ENCODE measurements at regions not wholly inside any gene's neighbourhood (a gene's known extent, or its start where the extent isn't known, plus 50 kb on each side); places are given as distances from the start of the nearest gene placed in this dataset.

DNA sequence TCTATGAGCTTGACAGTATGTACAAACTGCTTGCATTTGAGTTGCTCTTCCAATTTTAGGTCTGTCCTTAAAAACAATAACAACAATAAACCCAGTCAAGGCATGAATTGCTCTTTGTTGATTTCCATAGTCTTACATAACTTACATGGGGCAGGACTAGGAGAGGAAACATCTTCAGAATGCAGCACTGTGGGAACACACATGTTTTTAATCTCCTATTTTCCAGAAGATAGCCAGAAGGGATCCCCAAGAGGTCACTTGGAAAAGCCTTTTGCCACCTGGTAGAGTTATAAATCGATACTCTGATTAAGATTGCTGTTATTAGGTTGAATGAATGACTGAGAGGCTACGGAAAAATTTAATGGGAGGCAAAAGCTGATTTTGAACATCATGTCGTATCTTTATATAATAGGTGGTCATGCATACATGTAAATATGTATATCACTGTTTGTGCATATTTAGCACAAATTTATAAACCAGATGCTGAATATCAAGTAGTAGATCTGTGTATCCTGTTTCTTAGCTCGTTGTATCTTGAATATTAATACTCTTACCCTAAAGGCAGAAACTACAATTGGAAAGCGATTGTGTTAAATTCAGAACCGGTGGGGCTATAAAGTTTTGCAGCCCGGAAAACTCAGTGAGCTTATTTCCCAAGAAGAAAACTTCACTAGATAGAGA lies 479.4 kb upstream of the TCF4 start:
- TF ChIP-seq, protein P1, sequence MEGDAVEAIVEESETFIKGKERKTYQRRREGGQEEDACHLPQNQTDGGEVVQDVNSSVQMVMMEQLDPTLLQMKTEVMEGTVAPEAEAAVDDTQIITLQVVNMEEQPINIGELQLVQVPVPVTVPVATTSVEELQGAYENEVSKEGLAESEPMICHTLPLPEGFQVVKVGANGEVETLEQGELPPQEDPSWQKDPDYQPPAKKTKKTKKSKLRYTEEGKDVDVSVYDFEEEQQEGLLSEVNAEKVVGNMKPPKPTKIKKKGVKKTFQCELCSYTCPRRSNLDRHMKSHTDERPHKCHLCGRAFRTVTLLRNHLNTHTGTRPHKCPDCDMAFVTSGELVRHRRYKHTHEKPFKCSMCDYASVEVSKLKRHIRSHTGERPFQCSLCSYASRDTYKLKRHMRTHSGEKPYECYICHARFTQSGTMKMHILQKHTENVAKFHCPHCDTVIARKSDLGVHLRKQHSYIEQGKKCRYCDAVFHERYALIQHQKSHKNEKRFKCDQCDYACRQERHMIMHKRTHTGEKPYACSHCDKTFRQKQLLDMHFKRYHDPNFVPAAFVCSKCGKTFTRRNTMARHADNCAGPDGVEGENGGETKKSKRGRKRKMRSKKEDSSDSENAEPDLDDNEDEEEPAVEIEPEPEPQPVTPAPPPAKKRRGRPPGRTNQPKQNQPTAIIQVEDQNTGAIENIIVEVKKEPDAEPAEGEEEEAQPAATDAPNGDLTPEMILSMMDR (IDR thresholded peaks at IDR 0.05; ENCODE audit: low read length) = no peak
- TF ChIP-seq EZH2 (optimal IDR thresholded peaks at IDR 0.05; ENCODE audit: low read depth, low read length) = no peak

Measured in MM.1S (cell line).